ENCODE measurements at regions not wholly inside any gene's neighbourhood (a gene's known extent, or its start where the extent isn't known, plus 50 kb on each side); places are given as distances from the start of the nearest gene placed in this dataset.

- H3K27ac ChIP-seq (ENCODE audit: extremely low read depth, low read depth, low read length), result no peak overlapping the region
- H3K36me3 ChIP-seq (ENCODE audit: control insufficient read depth in 2 of 2, insufficient read depth in 1 of 2, low read length in 2 of 2), result no peaks in the 10 kb centered on the region
- ChIA-PET CTCF (no interaction called here), POLR2A (no interaction called here)
- no peak overlapping the region for H3K4me3 ChIP-seq (ENCODE audit: low read depth, low read length)
- no peaks in the 10 kb centered on the region for H3K9me3 ChIP-seq (ENCODE audit: control insufficient read depth, insufficient read depth, low read depth, low read length)
- TF ChIP-seq ZNF140 (tag by site-specific recombination; IDR thresholded peaks at IDR 0.05) (no peak), FEZF1 (tag by site-specific recombination; IDR thresholded peaks at IDR 0.05) (no peak), ZSCAN5A (tag by site-specific recombination; IDR thresholded peaks at IDR 0.05) (no peak), ZNF133 (tag by site-specific recombination; IDR thresholded peaks at IDR 0.05) (no peak), ZBTB8A (tag by site-specific recombination; IDR thresholded peaks at IDR 0.05) (no peak), MYNN (tag by site-specific recombination; IDR thresholded peaks at IDR 0.05; ENCODE audit: borderline replicate concordance) (no peak), ZBTB10 (tag by site-specific recombination; IDR thresholded peaks at IDR 0.05) (no peak), ZNF239 (tag by site-specific recombination; IDR thresholded peaks at IDR 0.05) (no peak)
- peaks cover 3% of the 10 kb centered on the region; the same call in 1 of the 2 replicates for H3K4me1 ChIP-seq (ENCODE audit: control insufficient read depth, insufficient read depth, low read length)
These were observed 898.8 kb downstream of the NTRK3 start for GRCh38 chr15:87357637-87358313.

GRCh38 chr15:87355946-87356345 is 900.6 kb downstream of the NTRK3 start:
- Histone ChIP-seq H3K36me3 (ENCODE audit: control insufficient read depth in 2 of 2, insufficient read depth in 1 of 2, low read length in 2 of 2) (no peaks in the 10 kb centered on the region), H3K9me3 (ENCODE audit: control insufficient read depth, insufficient read depth, low read depth, low read length) (no peaks in the 10 kb centered on the region), H3K4me1 (ENCODE audit: control insufficient read depth, insufficient read depth, low read length) (peaks cover 3% of the 10 kb centered on the region; the same call in 1 of the 2 replicates), H3K27ac (ENCODE audit: extremely low read depth, low read depth, low read length) (no peak overlapping the region), H3K4me3 (ENCODE audit: low read depth, low read length) (no peak overlapping the region)
- POLR2A ChIA-PET, result no interaction called here
- TF ChIP-seq FEZF1 (tag by site-specific recombination; IDR thresholded peaks at IDR 0.05), result no peak
- TF ChIP-seq ZNF626 (tag by site-specific recombination; IDR thresholded peaks at IDR 0.05), result no peak
- no peak for TF ChIP-seq ZNF37A (tag by site-specific recombination; IDR thresholded peaks at IDR 0.05)
- no peak for TF ChIP-seq ZNF132 (tag by site-specific recombination; IDR thresholded peaks at IDR 0.05; ENCODE audit: borderline replicate concordance)
- no peak for TF ChIP-seq ZNF677 (tag by site-specific recombination; IDR thresholded peaks at IDR 0.05)
- TF ChIP-seq ZNF350 (tag by site-specific recombination; IDR thresholded peaks at IDR 0.05), result no peak
- no peak for TF ChIP-seq ZNF624 (tag by site-specific recombination; IDR thresholded peaks at IDR 0.05)
- TF ChIP-seq GLIS2 (tag by site-specific recombination; IDR thresholded peaks at IDR 0.05), result no peak
- TF ChIP-seq SP3 (tag by site-specific recombination; IDR thresholded peaks at IDR 0.05), result no peak
- TF ChIP-seq ZNF514 (tag by site-specific recombination; IDR thresholded peaks at IDR 0.05), result no peak
- TF ChIP-seq SCRT2 (tag by site-specific recombination; IDR thresholded peaks at IDR 0.05), result no peak
- no peak for TF ChIP-seq ZBTB20 (tag by site-specific recombination; IDR thresholded peaks at IDR 0.05)
- TF ChIP-seq ZNF670 (tag by site-specific recombination; IDR thresholded peaks at IDR 0.05; ENCODE audit: low read depth), result no peak
- TF ChIP-seq BCL11B (tag by site-specific recombination; IDR thresholded peaks at IDR 0.05; ENCODE audit: low read depth), result no peak
- no peak for TF ChIP-seq ZBTB7A (tag by site-specific recombination; IDR thresholded peaks at IDR 0.05; ENCODE audit: low read depth)
- TF ChIP-seq ZNF555 (tag by site-specific recombination; conservative IDR thresholded peaks at IDR 0.05), result no peak
- CTCF ChIA-PET, result interaction anchor here (0.5 to 1.2 kb wide), 2 partner anchors 11 to 815 kb away, joined by 3 read pairs; no protein-coding TSS in a partner anchor
